CD4-positive, alpha-beta T cell treated with Interleukin-4 for 4 hours (primary cell): ENCODE measurements at regions not wholly inside any gene's neighbourhood (a gene's known extent, or its start where the extent isn't known, plus 50 kb on each side); places are given as distances from the start of the nearest gene placed in this dataset.
A peak's percentile ranks its signal among the peaks of the same experiment; 100 is the strongest.
"Not testable (repeated sequence)": the region's sequence is repeated elsewhere in the genome, so short reads cannot be mapped to it uniquely, and the experiment has no call there.

Experiments used
- DNase-seq: peaks from one replicate; pipeline ENCODE4 v3.0.0-alpha.2; 2020

DNA sequence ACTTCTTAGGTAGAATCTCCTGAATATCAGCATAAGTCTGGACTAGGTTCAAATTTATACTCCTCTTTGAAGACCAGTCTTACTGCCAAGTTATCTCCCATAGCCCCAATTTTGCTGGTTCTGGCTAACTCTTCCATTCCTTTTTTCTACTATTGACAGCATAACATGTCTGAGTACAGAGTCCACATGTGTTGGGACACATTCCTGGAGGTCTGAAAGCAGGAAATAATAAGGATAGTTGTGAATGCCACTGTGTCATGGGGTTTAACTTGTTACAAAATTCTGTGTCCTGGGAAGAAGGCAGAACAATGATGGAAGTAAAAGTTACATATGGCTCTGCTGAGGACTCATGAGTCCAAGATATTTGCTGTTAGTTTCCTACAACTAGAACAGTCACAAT is 57.4 kb upstream of the ZBTB20 start:
- no peak for DNase-seq

DNA sequence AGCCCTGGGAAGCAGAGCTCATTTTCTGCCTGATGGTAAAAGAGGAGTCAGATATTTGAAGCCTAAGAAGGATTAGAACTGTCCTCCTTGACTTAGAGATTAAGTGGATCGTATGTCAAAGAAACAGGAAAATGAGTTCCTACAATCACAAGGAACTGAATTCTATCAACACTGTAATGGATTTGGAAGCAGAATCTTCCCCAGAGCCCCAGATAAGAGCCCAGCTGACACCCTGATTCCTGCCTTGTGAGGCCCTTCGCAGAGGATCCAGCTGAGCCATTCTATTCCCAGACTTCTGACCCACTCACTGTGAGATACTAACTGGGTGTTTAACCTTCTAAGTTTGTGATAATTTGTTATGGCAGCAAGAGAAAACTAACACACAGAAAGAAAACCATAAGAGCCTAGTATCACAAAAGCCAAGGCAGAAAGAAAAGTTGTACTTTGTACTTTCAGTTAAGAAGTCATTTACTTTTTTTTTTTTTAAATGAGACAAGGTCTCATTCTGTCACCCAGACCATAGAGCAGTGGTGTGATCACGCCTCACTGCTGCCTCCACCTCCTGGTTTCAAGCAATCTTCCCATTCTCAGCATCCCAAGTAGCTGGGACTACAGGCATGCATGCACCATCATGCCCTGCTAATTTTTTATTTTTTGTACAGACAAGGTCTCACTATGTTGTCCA is 61.1 kb upstream of the ZBTB20 start:
- DNase-seq, result no peak

DNA sequence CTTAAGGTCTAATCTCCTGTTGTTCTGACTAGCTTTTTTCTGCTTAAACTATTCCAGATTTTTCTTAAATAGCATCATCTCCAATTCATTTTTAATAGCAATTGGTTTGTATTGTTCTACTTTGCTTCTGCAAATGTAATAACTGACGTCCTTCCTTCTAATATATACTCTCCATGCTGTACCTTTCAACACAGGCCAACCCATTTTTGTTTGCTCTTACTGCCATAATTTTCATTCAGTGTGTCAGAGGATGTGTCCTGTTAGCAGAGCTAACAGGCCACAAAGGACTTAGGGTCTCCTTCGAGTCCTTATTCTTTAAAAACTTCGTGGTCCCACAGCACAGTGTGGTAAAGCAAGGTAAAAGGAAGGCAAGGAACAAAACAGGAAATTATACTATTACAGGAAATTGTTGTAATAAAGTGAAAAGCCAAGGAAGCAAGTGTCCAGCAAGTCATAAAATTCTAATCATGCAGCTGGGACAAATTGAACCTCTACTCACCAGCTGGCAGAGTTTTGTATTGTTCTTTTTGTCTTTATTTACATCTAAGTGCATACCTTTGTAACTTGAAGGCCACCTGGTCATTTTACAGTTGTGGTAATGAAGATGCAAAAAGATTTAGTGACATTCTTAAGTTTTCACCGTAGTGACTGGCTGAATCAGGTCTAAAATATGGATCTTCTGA is 64.9 kb upstream of the ZBTB20 start:
- DNase-seq, result no peak

DNA sequence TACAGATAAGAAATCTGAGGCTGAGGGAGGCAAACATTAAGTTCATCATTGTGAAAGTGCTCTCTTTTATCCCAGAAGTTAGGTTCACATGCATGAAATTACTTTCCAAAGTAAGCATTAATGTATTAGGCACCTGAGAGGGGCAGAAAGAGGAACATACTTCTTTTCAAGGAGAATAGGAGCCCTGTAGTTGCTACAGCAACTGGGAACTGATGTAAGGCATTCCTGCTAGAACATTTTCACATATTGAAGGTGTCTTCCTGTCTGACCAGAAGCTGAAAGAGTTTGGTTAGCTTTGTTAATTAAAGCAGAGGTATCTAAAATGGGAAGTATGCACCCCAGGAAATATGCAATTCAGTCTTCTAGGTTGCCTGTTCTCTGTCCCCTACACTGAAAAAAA is 65.5 kb upstream of the ZBTB20 start:
- DNase-seq, result no peak

- DNase-seq, result not testable (repeated sequence)
Measured at GRCh38 chr3:115213052-115213451, 66.0 kb upstream of the ZBTB20 start.

DNA sequence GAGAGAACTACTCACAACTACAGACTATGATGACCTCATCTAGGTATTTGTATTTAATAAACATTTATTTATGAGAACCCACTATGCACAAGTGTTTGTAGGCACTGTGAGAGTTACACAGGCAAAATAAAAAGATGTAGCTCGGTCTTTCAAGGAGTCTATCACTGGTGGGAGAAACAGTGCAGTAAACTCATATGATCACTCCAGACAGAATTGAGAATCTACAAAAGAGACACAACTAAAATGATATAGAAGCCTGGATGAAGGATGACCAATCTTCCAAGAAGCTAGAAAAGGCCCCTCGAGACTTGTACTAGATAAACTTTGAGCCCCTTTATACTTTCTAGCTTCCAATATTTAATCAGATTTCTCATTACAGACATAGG is 70.2 kb upstream of the ZBTB20 start:
- DNase-seq, result no peak

GRCh38 chr3:115217678-115218451 is 70.8 kb upstream of the ZBTB20 start:
- peak; percentile 6 for DNase-seq

GRCh38 chr3:115218859-115219258 is 71.8 kb upstream of the ZBTB20 start:
- no peak for DNase-seq

DNA sequence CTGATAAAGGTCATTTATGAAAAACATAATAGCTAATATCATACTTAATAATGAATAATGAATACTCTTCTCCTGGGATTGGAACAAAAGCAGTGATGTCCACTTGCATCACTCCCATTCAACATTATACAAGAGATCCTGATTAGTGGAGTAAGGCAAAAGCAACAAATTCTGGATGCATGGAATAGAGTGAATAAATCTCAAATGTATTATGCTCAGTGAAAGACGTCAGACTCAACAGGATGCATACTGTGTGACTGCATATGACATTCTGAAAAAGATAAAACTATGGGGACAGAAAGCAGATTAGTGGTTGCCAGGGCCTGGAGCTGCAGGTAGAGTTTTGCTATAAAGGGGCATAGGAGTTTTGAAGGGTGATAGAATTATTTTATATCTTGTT is 77.6 kb upstream of the ZBTB20 start:
- no peak for DNase-seq

- no peak for DNase-seq
Measured at GRCh38 chr3:115226844-115227445, 79.9 kb upstream of the ZBTB20 start.

DNA sequence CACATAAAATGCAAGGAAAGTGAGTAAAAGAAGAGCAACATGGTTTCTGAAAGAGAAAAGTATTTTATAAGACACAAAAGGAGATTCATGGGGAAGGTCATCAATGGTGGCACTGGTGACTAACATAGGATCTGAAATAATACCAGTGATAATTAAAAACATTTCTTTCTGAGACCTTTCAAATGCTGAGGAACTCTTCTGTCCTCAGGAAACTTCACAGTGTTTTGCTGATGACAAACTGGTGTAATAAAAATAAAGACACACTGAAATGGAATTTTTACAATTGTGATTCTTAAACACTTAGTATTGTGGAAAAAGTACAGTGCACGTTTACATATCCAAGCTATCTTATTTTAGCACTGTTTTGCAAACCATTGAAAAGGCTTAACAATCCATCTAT is 80.4 kb upstream of the ZBTB20 start:
- DNase-seq, result no peak

DNA sequence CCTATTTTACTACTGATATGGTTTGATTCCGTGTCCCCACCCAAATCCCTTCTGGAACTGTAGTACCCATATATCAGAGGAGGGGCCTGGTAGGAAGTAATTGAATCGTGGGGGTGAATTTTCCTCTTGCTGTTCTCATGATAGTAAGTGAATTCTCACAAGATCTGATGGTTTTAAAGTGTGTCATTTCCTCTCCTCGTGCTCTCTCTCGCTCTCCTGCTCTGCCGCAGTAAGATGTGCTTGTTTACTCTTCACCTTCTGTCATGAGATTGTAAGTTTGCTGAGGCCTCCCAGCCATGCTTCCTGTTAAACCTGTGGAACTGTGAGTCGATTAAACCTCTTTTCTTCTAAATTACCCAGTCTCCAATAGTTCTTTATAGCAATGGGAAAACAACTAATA is 81.2 kb upstream of the ZBTB20 start:
- no peak for DNase-seq

GRCh38 chr3:115232167-115232566 is 85.1 kb upstream of the ZBTB20 start:
- DNase-seq, result no peak

DNA sequence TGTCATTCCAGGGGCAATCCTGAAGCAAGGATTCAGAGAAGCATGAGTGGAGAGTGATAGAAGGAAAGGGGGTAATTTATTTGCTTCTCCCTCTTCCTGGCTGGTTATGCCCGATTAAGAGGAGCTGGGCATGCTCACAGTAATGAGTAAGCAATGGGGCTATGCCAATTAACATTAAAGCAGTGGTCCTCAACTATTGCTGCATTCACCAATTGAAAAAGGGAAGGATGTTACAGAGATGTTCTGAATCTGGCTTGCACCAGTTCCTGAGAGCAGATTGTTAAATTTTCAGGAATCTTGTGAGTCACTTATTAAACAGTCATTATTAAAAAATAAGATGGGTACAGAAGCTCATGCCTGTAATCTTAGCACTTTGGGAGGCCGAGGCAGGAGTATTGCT is 85.9 kb upstream of the ZBTB20 start:
- DNase-seq, result no peak

DNA sequence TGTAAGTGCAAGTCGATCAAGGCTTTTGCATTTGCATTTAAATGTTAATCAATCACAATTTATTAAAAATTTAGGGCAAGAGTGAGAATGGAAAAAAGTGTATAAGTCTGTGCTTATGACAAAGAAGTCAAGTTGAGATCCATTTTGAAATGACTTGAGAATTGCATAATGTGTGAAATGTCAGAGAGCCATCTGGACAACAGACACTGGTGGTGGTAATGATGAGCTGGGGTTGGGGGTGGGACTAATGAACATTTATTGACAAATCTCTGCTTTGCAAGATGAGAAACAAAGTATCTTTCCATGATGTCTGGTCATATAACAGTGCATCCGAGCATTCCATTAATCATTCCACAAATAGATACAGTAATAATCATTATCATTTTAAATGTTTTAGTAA is 89.4 kb upstream of the ZBTB20 start:
- DNase-seq, result no peak

- no peak for DNase-seq
Measured at GRCh38 chr3:115239717-115240116, 92.6 kb upstream of the ZBTB20 start.

DNA sequence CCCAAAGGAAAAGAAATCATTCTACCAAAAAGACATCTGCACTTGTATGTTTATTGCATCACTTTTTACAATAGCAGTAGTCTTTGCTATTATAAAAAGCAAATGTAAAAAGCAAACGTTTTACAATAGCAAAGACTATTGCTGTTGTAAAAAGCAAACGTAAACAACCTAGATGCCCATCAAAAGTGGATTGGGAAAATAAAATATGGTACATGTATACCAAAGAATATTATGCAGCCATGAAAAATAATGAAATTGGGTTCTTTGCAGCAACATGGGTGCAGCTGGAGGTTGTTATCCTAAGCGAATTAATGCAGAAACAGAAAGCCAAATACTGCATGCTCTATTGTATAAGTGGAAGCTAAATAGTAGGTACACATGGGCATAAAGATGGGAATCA is 97.3 kb upstream of the ZBTB20 start:
- no peak for DNase-seq

- DNase-seq, result no peak
Measured at GRCh38 chr3:115245438-115245837, 98.3 kb upstream of the ZBTB20 start.

DNA sequence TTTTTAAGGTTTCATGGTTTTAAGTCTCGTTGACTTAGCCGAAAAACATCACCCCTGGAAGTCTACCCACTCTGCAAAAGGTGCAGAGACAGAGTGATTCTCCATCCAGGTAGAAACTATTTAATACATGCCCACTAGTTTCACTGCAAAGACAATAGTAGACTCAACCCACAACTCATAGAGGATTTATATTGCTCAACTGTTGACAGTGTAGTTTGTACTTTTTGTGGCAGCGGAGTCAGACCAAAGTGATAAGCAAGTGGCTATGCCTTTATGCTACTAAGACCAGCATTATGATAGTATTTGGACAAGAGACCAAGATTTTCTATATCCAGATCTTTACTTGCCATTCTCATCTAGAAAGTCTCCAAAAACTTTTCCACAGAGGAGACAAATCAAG is 98.8 kb upstream of the ZBTB20 start:
- DNase-seq, result no peak

DNA sequence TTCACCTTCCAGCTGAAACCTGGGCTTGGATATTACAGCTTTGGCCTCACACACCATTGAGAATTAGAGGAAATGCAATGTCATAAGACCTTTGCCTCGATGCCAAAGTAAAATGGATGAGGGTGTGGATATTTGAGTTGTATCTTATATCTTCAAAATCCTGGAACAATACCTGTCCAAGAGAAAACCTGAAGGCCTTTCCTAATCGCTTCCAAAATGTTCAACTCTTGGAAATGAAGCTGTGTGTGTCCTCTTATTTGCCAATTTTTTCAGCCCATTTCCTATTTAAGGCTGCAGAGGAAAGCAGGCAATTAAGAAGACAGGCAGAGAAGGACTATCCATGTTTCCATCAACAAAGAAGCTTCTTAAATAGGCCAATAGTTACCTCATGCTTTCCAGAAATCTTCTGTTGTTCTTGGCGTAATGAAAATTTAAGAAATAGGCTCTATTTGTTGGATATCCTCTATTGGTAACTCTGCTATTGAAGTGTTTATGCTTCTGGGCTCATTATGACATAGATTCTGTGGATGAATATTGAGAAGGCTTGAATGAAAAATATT is 99.5 kb upstream of the ZBTB20 start:
- no peak for DNase-seq

GRCh38 chr3:115248274-115248673 is 101.2 kb upstream of the ZBTB20 start:
- no peak for DNase-seq

- no peak for DNase-seq
Measured at GRCh38 chr3:115251509-115251908, 104.4 kb upstream of the ZBTB20 start.

DNA sequence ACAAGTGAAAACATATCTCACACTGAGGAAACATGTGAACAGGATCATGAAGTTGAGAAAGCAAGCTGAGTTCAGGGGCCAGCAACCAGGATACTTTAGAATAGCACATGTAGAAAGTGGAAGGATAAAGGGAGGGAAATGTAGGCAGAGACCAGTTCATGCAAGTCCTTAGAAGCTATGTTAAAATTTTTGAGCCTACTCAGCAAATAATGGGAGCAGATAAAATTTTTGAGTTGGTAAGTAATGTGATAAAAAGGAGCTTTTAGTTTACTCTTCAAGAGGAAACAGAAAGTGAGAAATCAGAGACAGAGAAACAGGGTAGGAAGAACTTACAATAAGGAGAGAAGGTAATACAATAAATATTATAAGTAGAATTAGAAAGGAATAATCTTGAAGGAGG is 105.6 kb upstream of the ZBTB20 start:
- DNase-seq, result no peak
